DOHH2 (cell line): ENCODE measurements at regions not wholly inside any gene's neighbourhood (a gene's known extent, or its start where the extent isn't known, plus 50 kb on each side); places are given as distances from the start of the nearest gene placed in this dataset.

Experiments
- CTCF ChIP-seq: fragments of 200-600 bp; sonication (generic); IDR thresholded peaks from one replicate; pipeline ENCODE4 v1.5.1; 2014; ENCODE audit warnings: antibody characterized with exemption, mild to moderate bottlenecking, low read depth, low read length; ENCODE audit not compliant: poor library complexity, severe bottlenecking
- EZH2phosphoT487 ChIP-seq: fragments of 200-600 bp; sonication (generic); IDR thresholded peaks from 2 replicates; pipeline ENCODE4 v1.6.1; 2017; ENCODE audit warnings: borderline replicate concordance, mild to moderate bottlenecking, antibody characterized with exemption, low read length, moderate library complexity, mixed read lengths

GRCh38 chr11:105208019-105208418, 68.5 kb upstream of the CARD18 start:
- TF ChIP-seq CTCF (no peak), EZH2phosphoT487 (no peak)
